Left lobe of liver (tissue), 2 donors: ENCODE measurements at regions not wholly inside any gene's neighbourhood (a gene's known extent, or its start where the extent isn't known, plus 50 kb on each side); places are given as distances from the start of the nearest gene placed in this dataset.
"Not testable (repeated sequence)": the region's sequence is repeated elsewhere in the genome, so short reads cannot be mapped to it uniquely, and the experiment has no call there.

Experiments used
- ATAC-seq: fragments of 200-7000 bp; cut with Tn5 transposase; one replicate; pipeline ENCODE4 v1.9.1; 2020; ENCODE audit warnings: mild to moderate bottlenecking, moderate library complexity
- DNase-seq: peaks from one replicate; pipeline ENCODE4 v3.0.0-alpha.2; 2020; ENCODE audit warnings: low spot score
- donor health status: DM: no; HTN: no; CAD: no; lungs with moderate emphysema.
- donor health status: DM: no; HTN: yes; CAD: no.

DNA sequence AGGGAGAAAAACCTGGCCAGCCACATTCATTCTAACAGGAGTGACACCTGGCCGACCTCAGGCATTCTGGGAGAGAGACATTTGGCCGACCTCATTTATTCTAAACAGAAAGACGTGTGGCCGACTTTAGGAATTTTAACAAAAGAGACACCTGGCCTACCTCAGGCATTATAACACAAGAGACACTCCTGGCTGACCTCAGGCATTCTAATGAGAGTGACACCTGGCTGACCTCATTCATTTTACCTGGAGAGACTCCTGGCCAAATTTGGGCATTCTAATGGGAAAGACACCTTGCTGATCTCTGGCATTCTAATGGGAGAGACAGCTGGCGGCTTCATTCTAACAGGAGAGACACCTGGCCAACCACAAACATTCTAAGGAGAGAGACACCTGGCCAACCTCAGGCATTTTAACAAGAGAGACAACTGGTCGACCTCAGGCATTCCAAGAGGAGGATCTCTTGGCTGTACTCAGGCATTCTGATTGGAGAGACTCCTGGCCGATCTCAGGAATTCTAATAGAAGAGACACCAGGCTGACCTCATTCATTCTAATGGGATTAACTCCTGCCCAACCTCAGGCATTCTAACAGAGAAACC is 1353.9 kb downstream of the UQCRFS1 start:
- ATAC-seq: peak; percentile 34
- DNase-seq: no peak

DNA sequence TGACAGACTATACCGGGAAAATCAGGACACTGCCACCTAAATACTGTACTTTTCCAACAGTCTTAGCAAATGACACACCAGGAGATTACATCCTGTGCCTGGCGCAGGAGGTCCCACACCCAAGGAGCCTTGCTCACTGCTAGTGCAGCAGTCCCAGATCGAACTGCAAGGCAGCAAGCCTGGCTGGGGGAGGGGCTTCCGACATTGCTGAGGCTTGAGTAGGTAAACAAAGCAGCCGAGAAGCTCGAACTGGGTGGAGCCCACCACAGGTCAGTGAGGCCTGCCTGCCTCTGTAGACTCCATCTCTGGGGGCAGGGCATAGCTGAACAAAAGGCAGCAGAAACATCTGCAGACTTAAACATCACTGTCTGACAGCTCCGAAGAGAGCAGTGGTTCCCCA is 1360.0 kb downstream of the UQCRFS1 start:
- not testable (repeated sequence) for DNase-seq, ATAC-seq

DNA sequence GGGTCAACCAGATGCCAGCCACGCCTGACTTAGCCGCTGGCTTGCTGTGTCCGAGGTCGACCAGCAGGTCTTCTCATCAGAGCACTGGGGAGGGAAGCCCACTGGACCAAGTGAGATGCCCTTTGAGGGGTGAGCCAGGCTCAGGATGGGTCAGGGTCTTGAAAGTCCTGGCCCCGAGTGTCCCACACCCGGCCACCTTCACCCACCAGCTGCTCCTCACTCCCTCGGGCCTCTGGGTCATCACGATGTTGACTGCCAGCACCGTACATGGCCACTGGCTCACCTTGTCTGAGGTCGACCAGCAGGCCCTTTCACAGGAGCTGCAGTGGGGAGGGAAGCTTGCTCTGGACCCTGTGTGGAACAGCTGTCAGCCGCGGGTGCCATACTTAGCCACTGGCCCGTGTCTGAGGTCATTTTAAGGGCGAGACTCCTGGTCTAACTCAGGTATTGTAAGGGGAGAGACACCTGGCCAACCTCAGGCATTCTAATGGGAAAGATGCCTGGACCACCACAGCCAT is 1361.3 kb downstream of the UQCRFS1 start:
- ATAC-seq: no peak

DNA sequence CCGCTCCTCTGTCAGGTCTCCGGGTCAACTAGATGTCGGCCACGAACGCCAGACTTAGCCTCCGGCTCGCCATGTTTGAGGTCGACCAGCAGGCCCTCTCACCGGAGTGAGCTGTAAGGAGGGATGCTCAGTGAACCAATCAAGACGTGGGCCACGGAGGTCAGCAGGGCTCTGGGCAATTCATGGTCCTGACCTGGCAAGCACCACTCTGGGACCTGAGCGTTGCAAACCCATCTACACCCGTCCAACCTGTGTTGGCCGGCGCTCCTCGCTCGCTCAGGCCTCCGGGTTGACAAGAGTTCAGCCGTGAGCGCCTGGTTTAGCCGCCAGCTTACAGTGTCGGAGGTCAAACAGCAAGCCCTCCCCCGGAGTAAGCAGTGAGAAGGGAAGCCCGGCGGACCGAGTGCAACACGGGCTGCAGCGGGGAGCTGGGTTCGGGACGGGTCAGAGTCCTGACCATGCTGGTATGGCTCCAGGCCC is 1361.9 kb downstream of the UQCRFS1 start:
- ATAC-seq (no peak), DNase-seq (no peak)

More for the DNA sequence above, 1361.3 kb downstream of the UQCRFS1 start:
- no peak for DNase-seq

DNA sequence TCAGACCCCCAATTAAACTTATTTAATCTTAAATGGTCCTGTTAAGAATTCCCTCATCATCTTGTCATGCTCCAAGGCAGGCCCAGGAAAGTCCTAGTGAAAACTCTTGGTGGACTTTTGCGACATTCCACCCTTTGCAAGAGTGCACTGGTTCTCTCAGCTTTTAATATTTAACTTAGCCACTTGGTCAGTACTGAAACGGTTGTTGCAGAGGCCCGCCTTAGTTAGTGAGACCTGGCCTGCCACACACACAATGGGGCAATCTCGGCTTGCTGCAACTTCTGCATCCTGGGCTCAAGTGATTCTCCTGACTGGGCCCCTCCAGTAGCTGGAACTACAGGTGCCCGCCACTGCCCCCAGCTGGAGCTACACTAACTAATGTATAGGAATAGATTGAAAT is 1366.0 kb downstream of the UQCRFS1 start:
- ATAC-seq (peak; percentile 80), DNase-seq (no peak)

DNA sequence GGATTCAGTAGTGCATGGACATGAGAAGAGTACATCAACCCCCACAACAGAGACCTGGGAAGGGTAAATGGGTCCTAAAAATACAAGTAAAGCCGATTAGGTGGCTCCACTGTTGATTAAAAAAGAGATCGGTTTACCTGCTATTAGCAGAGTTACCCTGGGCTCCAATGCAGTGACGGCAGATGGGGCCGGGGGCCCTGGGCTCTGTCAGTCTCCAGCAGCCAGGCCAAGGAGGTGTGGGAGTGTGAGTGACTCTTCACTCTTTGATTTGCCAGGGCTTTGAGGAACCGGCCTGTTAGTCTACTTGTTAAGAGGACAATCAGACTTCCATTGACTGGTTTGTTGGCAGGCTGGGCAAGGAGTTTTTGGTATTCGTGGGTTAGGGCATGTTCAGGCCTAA is 1368.7 kb downstream of the UQCRFS1 start:
- no peak for DNase-seq
- ATAC-seq: no peak

DNA sequence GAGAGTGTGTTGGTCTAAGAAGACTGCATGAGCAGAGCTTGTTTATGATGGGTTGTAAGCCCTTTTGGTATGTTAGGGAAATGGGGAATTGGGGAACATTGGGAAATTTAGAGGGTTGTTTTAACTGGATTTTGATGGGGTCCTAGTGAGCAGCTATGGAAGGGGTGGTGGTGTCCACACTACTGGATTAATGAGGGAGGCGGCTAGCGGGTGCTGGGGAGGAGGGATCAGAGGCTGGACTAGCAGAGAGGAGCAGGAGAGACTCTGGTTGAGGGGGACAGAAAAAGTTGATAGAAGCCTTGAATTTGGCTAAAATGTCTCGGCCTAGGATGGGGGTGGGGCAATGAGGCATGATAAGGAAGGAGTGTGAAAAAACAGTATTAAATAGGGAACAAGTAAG is 1369.1 kb downstream of the UQCRFS1 start:
- no peak for DNase-seq
- no peak for ATAC-seq

DNA sequence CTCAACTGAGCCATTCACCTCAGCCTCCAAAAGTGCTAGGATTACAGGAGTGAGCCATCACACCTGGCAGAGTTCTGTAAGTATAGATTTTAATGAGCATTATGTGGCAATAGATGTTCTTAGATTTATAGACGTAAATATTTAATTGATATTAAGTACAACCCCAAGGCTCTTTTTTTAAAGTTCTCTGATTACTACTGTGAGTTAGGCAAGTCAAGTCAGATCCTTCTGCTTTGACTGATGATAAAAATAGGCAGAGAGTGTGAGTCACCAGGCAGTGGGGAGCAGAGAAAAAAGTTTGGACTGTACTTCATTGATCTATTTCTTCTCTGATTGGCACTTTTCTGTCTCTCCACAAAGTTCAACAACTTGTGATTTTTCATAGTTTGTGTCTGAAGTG is 1379.9 kb downstream of the UQCRFS1 start:
- no peak for DNase-seq
- no peak for ATAC-seq

DNA sequence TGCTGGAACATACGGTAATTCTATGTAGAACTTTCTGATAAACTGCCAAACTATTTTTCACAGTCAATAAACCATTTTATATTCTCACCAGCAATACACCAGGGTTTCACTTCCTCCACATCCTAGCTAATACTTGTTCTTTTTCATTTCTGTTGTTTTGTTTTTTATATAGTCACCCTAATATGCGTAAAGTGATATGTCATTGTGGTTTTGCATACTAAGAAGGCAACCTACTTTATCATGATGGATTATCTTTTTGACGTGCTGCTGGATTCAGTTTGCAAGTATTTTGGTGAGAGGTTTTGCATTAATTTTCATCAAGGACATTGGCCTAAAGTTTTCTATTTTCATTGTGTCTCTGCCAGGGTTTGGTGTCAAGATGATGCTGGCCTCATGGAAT is 1384.1 kb downstream of the UQCRFS1 start:
- no peak for DNase-seq
- ATAC-seq: no peak

DNA sequence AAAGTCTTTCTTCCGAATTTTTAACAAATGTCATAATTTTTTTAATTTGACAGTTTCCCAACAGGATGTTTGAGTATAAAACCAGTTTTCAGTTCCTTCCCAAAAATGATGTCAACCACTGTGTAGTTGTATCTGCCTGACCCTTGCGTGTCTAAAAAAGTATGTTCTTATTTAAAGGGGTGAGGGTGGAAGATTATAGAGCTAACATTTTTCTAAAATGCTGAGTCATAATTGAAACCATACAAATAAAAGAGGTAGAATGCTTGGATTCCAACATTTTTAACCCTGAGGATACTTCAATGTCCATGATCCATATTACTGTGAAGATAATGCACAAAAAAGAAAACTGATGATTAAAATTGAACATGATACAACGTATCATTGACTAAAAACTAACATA is 1388.8 kb downstream of the UQCRFS1 start:
- ATAC-seq: no peak

DNA sequence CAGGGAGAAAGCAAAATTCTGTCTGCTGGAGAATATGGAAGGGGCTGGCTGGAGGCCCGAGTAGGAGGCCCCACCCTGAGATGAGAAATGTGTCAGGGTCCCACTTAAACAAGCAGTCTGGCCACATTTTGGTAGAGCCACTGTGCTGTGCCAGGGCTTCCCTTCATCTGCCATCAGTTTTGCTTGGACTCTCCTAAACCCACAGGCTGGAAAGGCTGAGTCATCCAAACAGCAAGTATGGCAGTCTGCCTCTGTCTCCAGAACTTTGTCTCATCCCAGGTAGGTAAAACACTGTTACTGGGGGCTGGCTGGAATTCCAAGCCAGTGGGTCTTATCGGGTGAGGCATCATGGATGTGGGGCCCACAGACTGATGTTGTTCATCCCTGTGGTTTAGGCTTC is 1390.6 kb downstream of the UQCRFS1 start:
- ATAC-seq (no peak), DNase-seq (no peak)

More for the DNA sequence above, 1388.8 kb downstream of the UQCRFS1 start:
- no peak for DNase-seq

DNA sequence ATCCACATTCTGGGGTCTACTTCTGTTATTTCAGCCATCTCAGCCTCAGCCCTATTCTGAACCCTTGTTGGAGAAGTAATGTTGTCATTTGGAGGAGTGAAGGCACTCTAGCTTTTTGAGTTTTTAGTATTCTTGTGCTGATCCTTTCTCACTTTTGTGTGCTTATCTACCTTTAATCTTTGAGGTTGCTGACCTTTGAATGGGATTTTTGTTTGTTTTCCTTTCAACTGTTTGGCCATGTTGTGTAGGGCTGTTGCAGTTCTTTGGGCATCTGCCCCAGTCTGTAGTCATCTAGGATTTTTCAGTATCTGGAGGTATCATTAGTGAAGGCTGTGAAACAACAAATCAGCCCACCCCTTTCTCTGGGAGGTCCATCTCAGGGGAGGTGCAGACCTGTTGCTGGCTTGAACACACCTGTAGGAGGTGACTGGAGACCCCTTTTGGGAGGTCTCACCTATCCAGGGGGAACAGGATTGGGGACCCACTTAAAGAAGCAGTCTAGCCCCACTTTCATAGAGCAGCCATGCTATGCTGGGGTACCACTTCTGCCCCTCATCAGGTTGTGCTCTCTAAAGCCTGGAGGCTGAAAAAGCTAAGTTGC is 1391.4 kb downstream of the UQCRFS1 start:
- DNase-seq (no peak), ATAC-seq (peak; percentile 55)

DNA sequence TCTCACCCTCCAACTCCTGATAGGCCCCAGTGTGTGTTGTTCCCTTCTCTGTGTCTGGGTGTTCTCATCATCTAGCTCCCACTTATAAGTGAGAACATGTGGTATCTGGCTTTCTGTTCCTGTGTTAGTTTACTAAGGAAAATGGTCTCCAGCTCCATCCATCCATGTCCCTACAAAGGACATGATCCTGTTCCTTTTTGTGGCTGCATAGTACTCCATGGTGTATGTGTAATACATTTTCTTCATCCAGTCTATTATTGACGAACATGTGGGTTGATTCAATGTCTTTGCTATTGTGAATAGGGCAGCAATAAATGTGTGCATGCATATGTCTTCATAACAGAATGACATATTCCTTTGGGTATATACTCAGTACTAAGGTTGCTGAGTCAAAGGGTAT is 1397.0 kb downstream of the UQCRFS1 start:
- ATAC-seq (no peak), DNase-seq (no peak)

DNA sequence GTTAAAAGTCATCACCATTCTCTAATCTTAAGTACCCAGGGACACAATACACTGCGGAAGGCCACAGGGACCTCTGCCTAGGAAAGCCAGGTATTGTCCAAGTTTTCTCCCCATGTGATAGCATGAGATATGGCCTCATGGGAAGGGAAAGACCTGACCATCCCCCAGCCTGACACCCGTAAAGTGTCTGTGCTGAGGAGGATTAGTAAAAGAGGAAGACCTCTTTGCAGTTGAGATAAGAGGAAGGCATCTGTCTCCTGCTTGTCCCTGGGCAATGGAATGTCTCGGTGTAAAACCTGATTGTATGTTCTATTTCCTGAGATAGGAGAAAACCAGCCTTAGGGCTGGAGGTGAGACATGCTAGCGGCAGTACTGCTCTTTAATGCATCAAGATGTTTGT is 1398.1 kb downstream of the UQCRFS1 start:
- not testable (repeated sequence) for ATAC-seq, DNase-seq

DNA sequence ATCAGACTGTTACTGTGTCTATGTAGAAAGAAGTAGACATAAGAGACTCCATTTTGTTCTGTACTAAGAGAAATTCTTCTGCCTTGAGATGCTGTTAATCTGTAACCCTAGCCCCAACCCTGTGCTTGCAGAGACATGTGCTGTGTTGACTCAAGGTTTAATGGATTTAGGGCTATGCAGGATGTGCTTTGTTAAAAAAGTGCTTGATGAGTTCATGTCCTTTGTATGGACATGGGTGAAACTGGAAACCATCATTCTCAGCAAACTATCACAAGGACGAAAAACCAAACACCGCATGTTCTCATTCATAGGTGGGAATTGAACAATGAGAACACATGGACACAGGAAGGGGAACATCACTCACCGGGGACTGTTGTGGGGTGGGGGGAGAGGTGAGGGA is 1398.7 kb downstream of the UQCRFS1 start:
- DNase-seq, ATAC-seq: not testable (repeated sequence)

DNA sequence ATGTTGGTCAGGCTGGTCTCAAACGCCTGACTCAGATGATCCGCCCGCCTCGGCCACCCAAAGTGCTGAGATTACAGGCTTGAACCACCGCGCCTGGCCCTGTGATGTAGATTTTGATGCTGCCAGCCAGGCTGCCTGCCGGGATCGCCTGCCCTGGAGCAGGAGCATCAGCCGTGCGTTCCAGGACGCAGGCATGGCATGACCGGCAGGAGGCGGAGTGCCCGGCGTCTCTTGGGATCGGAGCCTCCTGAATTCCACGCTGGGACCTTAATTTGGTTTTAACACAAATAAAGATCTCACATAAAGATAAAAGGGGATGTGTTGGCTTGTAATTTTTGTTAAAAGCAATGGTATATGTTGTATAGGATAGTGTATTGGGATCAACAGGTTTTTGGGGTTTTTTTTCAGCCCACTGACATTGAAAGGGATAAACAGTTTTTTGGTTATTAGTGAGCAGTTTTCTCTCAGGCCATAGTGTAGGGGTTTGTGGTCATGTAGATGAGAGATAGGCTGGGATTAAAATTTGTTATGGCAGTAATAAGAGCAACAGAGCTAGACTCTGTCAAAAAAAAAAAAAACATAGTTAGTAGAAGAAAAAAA is 1406.4 kb downstream of the UQCRFS1 start:
- ATAC-seq (no peak), DNase-seq (no peak)

DNA sequence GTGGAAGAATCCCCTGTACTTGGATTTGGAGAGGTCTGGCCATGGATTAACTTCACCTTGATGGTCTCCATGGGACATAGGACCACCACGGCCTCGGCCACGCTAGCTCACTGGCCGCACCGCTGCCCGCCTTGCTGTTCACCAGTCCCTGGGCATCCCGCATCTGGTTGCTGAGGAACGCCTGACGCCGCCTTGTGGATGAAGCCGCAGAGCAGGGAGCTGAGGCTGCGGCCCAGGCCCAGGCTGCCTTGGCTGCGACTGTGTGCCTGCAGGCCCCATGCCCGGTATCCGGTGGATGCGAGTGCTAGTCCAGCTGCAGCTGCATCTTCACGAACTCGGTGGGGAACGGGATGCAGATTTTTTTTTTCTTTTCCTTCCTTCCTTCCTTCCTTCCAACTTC is 1407.1 kb downstream of the UQCRFS1 start:
- no peak for DNase-seq
- ATAC-seq: no peak

DNA sequence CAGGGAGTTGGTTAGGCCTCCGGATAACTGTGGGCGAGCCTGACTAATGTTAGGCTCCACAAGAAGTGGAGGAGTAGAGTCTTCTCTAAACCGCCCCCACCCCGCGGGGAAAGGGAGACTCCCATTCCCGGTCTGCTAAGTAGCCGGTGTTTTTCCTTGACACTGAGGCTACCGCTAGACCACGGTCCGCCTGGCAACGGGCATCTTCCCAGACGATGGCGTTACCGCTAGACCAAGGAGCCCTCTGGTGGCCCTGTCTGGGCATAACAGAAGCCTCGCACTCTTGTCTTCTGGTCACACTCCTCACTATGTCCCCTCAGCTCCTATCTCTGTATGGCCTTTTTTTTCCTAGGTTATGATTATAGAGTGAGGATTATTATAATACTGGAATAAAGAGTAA is 1410.7 kb downstream of the UQCRFS1 start:
- ATAC-seq, DNase-seq: not testable (repeated sequence)

DNA sequence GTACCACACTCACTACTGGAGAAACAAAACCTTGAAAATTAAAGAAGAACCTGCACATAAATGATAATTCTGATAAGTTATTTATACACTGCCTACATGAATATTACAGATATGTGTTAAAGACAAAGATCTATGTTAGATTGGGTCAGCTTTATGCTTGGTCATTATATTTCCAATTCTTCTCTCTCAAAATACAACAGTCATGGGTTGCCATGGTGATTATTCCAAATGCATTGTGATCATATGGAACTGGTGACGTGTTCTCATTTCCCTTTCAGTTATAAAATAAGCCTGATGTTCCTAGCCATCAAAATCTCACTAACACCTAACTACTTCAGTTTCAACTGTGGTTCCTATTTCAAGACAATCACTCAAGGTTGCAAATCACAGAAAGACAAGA is 1416.4 kb downstream of the UQCRFS1 start:
- DNase-seq: no peak
- no peak for ATAC-seq

DNA sequence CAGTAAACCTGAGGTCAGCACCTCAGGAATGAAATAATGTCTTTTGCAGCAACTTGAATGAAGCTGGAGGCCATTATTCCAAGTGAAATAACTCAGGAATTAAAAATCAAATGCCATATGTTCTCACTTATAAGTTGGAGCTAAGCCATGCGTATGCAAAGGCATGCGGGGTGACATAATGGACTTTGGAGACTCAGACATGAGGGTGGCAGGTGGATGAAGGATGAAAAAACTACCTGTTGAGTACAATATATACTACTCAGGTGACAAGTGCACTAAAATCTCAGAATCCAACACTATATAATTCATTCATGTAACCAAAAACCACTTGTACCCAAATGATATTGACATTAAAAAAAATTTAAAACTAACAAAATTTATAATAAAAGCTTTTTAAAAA is 1416.9 kb downstream of the UQCRFS1 start:
- ATAC-seq (no peak), DNase-seq (no peak)

DNA sequence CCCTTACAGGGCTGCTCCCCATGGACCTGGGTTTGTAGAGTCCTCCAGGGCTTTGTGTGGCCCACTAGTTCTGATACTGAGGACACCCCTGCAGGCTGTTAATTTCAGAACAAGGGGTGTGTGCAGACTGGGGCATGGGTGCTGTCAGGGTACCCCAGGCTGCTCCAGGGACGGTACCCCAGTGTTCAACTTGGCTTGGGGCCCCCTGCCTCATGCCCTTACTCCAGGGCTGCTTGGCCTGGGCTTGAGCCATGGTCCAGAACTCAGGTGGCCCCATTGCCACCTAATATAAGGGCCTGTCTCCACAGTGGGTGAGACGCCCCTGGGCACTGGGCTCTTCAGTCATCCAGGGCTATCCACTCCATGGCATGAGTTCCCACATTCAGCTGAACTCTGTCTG is 1417.6 kb downstream of the UQCRFS1 start:
- no peak for DNase-seq
- no peak for ATAC-seq

DNA sequence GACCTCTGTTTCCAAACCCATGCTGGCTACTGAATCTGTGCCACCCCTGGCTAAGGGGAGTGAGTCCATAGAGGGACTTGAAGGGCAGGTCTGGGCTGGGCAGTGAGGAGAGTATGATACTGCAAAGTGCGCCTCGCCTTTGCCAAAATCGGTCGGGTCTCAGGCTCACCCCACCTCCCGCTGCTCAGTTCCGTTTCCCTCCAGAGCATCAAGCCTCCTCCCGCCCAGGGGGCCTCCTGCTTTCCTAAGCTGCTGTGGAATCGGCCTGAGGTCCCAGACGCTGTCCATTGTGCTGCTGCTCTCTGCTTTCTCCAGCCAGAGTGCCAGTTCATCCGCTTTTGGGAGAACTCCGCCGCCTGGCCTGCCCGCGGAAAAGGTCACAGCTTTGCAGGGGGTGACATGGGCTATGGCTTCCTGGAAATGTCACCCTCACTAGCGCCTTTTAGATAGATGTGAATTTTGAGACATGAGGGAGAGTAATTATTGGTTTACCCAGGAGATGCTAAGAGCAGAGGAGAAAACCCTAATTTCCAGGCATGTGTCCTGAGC is 1418.4 kb downstream of the UQCRFS1 start:
- no peak for ATAC-seq
- no peak for DNase-seq
